GM18498 (cell line): ENCODE measurements at regions not wholly inside any gene's neighbourhood (a gene's known extent, or its start where the extent isn't known, plus 50 kb on each side); places are given as distances from the start of the nearest gene placed in this dataset.
"Not testable (repeated sequence)": the region's sequence is repeated elsewhere in the genome, so short reads cannot be mapped to it uniquely, and the experiment has no call there.

Source experiments
- ATAC-seq: cut with Tn5 transposase; IDR thresholded peaks from one replicate; pipeline ENCODE4 v1.9.1; 2021; ENCODE audit warnings: mild to moderate bottlenecking, moderate library complexity; ENCODE audit not compliant: unreplicated experiment

DNA sequence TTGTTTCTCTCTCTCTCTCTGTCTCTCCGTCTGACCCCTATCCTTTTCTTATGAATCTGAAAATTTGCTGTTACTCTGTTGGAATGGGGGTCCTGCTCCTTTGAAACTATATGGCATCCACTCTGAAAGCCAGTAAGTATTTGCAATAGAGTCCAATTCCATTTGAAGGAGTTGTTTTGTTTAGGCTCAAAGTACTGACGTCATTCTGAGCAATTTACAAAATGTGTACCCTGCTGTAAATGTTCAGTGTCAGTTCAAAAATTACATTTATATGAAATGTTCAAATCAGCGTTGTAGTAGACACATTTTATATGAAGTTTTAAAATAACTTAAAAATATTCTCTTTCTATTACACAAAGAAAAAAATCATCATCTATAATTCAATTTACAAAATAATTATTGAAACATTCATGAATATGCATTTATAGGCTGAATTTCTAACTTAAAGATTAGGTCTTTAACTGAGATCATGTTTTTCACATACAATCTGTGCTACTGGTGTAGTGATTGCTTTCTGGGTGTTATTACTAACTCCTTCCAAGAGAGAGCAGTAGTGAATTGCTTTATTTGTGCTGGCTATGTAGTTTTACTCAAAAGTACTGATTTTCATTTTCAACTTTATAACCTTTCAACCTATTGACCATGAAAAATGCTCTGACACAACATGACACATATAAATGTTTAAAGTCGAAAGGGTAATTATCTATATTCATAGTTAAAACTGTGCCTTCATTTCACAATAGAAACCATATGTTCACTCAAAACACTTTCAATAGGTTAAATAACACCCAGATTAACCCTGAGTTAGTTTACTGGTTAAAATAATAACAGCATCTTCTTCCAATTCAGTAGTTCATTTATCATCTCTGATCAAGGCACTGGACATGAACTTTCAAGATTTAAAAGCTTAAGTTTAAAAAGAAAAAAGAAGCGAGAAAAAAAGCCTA is 253.1 kb upstream of the ADGRL4 start:
- ATAC-seq = peak; percentile 80

DNA sequence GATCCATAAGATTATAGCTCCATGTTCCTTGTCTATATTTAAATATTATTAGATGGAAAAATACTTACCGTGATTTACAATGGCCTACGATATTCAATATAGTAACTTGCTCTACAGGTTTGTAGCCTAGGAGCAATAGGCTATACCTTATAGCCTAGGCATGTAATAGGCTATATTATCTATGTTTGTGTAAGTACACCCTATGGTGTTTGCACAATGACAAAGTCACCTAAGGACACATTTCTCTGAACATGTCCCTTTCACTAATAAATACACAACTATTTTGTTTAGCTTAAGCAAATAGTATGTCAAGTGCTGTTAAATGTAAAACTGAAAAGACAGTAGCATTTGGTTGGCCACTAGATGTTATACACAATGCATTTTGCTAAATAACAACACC is 248.9 kb upstream of the ADGRL4 start:
- no peak for ATAC-seq

DNA sequence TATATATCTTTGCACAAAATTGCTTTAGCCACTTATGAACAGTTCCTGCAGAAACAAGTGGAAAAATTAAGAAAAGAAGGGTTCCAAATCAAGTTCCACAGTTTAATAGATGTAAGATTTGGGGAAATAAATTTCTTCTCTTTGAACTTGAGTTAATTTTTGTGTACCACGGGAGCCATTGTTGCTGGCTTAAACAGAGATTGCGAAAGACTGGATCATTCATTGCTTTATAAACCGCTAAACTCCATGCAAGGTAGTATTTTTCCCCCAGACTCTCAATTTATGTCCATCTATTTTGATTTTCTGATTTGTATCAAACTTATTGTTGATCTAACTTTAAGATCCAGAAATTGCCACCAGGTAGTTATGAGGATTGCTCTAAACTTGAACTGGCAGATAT is 246.1 kb upstream of the ADGRL4 start:
- no peak for ATAC-seq

DNA sequence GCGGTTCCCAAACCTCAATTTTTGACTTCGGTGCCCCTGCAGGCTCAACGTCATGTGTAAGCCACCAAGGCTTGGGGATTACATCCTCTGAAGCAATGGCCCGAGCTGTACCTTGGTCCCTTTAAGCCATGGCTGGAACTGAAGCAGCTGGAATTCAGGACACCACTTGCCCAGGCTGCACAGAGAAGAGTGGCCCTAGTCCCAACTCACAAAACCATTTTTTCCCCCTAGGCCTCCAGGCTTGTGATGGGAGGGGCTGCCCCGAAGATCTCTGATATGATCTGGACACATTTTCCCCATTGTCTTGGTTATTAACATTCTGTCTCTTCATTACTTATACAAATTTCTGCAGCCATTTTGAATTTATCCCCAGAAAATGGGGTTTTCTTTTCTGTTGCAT is 233.3 kb upstream of the ADGRL4 start:
- ATAC-seq = no peak

DNA sequence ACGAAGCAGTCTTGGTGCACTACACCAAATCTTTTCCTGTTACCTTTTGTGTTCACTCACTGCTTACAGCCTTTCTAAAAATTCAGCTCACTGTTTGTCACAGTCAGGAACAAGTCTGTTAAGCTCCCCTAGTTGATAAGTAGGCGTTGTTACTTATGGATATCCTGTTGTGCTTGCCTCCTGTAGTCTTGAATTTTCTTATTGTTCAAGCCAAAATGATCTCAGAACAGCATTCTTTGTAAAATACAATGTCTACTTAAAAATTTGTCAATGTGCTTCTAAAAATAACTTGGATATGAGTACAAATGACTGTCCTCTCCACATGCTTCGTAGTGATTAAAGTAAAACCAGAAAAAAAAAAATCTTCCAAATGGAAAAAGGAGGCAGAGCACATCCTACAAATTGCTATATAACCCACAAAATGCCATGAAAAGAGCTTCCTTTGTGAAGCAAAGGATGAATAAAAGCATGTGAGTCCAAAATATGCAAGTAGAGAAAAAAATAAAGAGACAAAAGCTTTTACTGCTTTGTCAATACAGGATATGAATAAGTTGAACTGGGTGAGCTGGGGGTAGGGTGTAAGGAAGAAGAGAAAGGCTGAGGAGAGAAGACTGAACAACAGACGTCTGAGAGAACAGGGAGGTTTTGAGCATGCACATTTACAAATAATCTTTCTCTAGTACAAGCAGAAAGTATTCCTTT is 228.9 kb upstream of the ADGRL4 start:
- no peak for ATAC-seq

DNA sequence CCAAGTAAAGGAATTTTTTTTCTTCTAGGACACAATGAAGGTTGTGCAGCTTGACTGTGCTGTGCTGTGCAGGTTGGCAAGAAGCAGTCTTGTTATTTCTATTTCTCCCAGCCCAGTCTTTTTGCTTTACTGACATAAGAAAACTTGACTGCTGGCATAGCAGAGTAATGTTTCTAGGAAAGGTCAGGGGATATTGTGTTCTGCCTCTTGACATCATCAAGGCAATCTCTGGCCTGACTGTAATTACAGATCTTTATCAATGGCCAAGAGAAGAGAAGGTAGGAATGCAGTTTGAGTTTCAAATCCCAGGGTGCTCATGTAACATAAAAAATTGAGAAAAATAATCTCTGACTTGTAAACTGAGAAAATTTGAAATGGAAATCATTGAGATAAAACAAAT is 226.3 kb upstream of the ADGRL4 start:
- no peak for ATAC-seq

DNA sequence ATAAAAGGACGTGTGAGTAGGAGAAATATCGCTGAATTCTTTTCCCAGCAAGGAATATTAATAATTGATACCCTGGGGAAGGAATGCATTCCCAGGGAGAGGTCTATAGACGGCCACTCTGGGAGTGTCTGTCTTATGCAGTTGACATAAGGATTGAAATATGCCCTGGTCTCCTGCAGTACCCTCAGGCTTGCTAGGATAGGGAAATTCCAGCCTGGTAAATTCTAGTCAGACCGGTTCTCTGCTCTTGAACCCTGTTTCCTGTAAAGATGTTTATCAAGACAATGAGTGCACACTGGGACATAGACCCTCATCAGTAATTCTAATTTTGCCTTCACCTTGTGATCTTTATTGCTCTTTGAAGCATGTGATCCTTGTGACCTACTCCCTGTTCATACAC is 224.2 kb upstream of the ADGRL4 start:
- ATAC-seq = not testable (repeated sequence)

DNA sequence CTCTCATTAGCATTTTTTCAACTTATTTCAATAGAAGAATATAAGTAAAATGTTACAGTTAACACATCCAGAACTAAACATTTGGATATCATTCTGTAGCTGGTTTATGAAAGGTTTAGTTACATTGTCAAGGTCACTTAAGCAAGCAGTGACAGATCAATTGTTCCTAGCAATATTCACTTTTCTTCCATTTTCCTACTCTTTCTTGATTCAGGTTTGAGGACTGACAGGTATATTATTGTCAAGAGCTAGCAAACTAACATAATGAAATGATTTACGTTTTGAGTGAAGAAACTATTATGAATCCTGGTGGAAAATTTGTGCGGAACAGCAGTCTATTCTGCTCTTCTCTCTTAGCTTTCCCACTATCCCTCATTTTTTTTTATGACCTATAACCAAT is 220.4 kb upstream of the ADGRL4 start:
- no peak for ATAC-seq

DNA sequence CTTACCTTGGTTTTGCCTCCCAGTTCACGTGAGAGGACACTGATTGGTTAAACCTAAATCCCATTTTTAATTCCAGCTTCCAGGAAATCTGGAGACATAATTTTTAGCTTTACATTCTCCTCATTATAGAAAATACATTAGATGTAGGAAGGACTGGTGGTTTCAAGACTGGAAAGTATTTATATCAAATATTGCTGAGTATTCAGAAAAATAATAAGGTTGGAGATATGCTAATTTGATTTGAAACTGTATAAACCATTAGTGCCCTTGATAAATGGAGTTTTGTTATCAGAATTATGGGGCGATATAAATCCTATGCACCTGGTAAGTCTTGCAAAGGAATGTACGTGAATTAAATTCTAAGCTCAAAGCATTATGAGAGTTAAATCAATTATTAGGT is 218.0 kb upstream of the ADGRL4 start:
- ATAC-seq = no peak

DNA sequence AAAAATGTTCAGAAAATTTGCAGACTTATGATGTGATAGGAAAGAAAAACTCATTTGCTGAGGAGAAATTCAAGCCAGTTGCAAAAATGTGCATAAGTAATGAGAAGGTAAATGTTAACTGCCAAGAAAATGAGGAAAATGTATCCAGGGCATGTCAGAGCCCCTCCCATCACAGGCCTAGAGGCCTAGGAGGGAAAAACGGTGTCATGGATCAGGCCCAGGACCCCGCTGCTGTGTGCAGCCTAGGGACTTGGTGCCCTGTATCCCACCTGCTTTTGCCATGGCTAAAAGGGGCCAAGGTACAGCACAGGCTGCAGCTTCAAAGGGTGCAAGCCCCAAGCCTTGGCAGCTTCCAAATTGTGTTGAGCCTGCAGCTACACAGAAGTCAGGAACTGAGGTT is 214.0 kb upstream of the ADGRL4 start:
- ATAC-seq = no peak

DNA sequence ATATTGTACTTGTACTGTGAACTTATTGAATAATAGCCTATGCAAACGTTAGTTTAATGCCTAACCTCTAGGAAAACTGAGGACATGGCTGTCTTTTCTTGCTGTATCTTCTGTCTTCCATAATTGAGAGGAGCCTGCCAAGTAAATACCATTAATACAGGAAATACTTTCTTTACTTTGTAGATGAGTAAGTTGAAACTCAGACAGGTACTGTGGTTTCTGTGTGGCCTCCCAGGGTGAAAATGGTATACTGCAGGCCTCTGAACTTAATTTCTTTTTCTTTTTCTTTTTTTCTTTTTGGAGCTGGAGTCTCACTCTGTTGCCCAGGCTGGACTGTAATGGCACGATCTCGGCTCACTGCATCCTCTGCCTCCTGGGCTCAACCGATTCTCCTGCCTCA is 208.8 kb upstream of the ADGRL4 start:
- ATAC-seq = peak; percentile 57

DNA sequence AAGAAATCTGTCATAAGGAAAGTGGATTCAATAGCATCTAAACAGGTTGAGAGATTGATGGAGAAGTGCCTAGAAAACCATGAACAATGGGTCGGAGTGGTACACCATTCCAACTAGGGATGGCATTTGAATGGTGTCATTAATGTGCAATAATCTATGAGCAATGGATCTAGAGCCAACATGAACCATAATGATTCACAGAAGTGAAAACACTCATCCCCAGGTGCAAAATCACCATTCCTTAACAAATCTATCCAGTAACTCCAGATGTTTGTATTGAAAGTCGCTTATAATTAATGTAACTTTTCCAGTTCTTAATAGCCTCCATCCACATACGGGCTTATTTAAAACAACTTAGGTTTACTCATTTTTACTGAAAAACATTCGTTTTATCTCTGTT is 201.3 kb upstream of the ADGRL4 start:
- no peak for ATAC-seq

DNA sequence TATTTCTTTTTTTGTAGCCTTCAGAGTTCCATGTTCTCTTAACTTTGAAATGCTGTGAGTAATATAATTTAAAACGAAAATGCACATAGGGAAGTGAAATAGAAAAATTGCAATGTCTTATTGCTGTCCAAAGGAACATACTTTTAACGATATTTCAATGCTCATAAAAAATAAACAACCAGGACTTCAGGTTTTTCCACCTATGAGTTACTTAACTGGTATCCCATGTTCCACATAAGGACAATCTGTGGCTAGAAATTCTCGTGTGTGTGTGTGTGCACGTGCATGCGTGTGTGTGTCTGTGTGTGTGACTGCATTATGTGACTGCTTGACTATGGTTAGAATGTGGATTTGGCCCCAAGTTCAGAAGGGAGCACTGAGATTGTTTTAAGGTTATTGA is 200.8 kb upstream of the ADGRL4 start:
- no peak for ATAC-seq

DNA sequence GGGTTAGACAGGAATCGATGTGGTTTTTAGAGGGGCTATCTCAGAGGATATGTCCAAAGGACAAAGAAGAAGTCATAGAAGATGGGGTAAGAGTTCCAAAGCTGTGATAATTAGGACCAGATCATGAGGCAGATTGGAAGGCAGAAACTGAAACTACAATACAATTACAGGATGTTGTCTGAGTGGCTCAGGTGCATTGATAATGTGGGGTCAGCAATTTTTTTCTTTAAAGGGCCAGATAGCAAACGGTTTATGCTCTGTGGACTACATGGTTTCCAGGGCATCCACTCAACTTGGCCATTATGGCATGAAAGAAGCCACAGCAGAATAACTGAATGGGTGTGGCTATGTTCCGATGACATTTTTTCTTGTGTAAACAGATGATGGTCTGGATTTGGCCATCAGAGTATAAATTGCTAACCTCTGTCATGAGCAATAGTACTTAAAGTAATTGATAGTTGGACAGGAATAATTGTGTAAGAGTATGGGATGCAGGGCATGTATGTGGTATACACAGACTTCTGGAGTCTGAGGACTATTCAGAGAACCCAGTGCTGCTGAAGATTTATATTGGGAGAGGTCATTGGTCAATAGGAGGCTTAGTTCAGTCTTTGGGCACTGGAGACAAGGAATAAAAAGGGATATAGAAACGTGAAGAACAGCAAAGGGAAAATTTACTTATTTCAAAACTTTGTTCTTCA is 198.4 kb upstream of the ADGRL4 start:
- ATAC-seq = no peak

DNA sequence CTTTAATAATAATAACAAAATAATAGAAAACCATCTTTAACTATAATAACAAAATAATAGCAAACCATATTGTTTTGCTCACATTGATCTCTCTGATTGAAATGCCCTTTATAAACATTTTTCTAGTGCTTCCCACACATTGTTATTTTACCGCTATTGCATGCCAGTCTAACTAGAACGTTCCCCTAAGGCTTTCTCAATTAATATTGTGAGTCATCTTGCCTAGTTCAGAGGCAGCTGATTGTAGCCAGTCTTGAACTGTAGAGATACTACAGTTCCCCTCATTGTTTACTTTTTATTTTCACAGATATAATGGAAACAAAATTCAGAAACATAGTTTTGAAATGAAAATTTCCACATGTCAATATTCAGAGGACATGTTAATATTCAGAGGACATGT is 192.3 kb upstream of the ADGRL4 start:
- no peak for ATAC-seq

DNA sequence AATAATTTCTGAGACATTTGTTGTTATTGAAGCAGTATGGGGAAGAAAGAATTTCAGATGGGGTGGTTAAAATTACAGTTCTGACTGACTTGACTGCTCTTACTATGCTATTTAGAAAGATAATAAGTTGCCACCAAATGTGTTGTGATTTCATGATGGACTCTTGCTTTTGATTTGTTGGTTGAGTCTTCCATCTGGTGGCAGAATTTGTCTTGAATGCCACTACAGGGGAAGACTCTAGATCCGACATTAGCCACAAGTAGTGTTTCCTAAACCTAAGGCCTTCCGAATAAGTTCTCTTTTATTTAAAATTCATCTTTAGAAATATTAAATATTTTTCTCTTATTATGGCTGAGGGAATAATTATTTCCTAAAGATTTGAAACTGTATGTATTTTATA is 190.9 kb upstream of the ADGRL4 start:
- ATAC-seq = no peak

DNA sequence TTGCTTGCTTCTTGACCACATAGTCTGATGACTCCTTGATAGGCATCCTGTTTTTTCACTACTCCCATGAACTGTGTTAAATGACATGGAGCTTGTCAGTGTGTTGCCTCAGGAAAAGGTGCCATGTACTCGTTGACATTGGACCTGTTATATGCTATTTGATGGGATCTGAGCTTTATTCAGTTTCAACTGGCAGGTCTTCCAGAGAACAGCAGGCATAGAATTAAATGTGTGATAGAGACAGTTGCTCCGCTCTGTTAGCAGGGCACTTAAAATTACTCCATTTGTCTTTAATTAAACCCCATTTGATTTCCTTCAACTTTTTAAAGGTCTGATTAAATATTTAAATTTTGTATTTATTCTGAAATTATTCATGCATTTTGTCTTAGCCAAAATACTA is 189.7 kb upstream of the ADGRL4 start:
- no peak for ATAC-seq

DNA sequence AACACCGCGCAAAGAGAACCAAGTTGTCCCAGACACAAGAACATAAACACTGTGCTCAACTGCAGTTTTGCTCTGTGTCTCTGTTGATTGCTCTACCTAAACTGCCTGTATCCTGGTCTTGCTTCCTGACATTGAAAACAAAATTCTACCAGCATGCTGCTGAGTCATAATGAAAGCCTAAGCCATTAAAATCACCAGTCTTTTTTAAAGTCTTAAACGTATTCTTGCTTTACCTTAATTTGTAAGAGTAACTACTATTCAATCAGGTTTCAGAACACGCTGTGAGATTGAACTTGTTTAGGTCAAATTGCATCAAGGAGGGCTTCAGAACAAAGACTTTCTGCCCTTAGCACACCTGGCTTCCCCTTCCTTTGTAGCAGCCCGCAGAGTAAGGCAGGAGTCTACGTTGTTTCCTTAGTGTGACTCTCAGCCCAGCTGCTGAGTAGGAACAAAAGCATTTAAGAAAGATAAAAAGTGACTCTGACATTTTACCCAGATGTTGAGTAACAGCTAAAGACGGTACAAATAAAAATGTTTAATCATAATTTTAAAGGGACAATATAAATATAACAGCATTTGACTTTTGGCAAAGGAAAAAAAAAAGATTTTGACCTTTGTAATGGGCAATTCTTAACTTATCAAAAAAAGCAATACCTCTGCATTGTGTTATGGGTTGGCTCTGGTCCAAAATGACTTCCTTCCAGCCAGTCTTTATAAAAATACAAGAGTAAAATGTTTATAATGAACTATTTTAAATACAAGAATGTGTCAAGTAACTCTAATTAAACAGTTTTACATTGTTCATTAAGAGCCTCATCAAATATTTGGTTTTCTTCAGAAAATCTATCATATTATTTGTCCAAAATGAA is 186.9 kb upstream of the ADGRL4 start:
- ATAC-seq = peak; percentile 60

DNA sequence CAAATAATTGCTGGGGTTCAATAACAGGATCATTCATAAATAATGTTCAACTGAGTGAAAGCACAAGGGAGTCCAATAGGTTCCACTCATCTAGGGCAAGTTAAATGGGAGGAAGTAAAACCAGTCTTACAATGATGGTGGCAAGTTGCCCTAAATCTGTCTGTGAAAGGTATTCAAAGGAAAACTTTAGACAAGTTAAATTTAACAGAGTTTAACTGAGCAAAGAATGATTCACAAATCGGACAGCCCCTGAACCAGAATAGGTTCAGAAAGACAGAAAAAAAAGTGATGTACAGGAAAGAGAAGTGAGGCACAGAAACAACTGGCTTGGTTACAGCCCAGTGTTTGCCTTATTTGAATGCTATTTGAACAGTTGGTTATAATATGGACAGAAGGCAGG is 183.5 kb upstream of the ADGRL4 start:
- peak; percentile 64 for ATAC-seq

DNA sequence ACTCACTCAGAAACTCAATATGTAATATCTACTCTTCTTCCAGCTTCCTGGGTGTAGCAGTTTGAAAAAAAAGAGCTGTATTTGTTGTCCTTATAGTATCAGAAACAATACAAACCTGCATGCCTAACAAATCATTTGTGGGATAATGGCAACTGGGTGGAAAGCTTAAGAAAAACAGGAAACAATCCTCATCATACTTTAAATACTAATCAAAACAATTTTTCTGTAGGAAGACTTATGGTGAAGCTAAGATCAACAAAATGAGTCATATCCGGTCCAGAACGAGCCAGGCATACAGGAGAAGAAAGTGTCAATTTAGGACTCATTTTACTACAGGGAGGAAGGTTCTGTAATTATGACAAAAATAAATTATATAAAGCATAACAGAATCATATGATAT is 181.8 kb upstream of the ADGRL4 start:
- ATAC-seq = no peak

DNA sequence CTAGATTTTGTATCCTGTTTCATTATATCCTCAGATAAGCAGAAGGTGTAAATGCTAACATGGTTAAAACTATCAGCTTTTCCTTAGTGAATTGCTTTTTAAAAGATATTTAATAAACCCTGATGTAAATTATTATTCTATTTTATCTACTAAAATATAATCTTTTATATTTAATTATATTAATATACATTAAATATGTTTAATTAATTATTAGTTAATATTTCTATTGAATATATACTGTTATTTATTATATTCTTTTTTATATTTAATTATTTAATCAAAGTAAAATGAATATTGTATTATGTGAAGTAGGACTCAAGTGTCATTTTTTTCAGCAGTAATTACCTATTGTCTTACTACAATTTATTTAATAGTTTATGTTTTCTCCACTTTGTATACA is 179.7 kb upstream of the ADGRL4 start:
- ATAC-seq = no peak
